ENCODE measurements at regions not wholly inside any gene's neighbourhood (a gene's known extent, or its start where the extent isn't known, plus 50 kb on each side); places are given as distances from the start of the nearest gene placed in this dataset.

GRCh38 chr14:61893371-61893940, 131.2 kb downstream of the SNAPC1 start:
- DNase-seq = no peak

GRCh38 chr14:61894452-61895077, 132.3 kb downstream of the SNAPC1 start:
- DNase-seq = peak in 5 of 14 donors; percentile 1 to 74 (median 5)

GRCh38 chr14:61897300-61897699, 135.1 kb downstream of the SNAPC1 start:
- DNase-seq = no peak

- DNase-seq = no peak
Observed at GRCh38 chr14:61898568-61898967, 136.3 kb downstream of the SNAPC1 start.

- no peak for DNase-seq
Observed at GRCh38 chr14:61899497-61899896, 137.3 kb downstream of the SNAPC1 start.

- no peak for DNase-seq
Observed at GRCh38 chr14:61904946-61905345, 142.7 kb downstream of the SNAPC1 start.

GRCh38 chr14:61911574-61911973, 149.4 kb downstream of the SNAPC1 start:
- peak in 1 of 14 donors; percentile 9 for DNase-seq

GRCh38 chr14:61918998-61919397, 156.8 kb downstream of the SNAPC1 start:
- DNase-seq = no peak

GRCh38 chr14:61923348-61923747, 161.1 kb downstream of the SNAPC1 start:
- no peak for DNase-seq

- DNase-seq = peak in 3 of 14 donors; percentile 0 to 6 (median 1)
Observed at GRCh38 chr14:61925043-61925442, 162.8 kb downstream of the SNAPC1 start.

- no peak for DNase-seq
Observed at GRCh38 chr14:61925732-61926435, 163.7 kb downstream of the SNAPC1 start.

GRCh38 chr14:61927060-61927459, 164.8 kb downstream of the SNAPC1 start:
- DNase-seq = no peak

- DNase-seq = no peak
Observed at GRCh38 chr14:61927520-61927919, 165.3 kb downstream of the SNAPC1 start.

GRCh38 chr14:61928300-61928699, 166.1 kb downstream of the SNAPC1 start:
- no peak for DNase-seq

GRCh38 chr14:61928701-61929100, 166.5 kb downstream of the SNAPC1 start:
- no peak for DNase-seq

GRCh38 chr14:61929651-61930050, 167.4 kb downstream of the SNAPC1 start:
- no peak for DNase-seq

- no peak for DNase-seq
Observed at GRCh38 chr14:61930101-61930857, 168.1 kb downstream of the SNAPC1 start.

- DNase-seq = no peak
Observed at GRCh38 chr14:61932974-61933373, 170.8 kb downstream of the SNAPC1 start.

- no peak for DNase-seq
Observed at GRCh38 chr14:61934385-61934784, 172.2 kb downstream of the SNAPC1 start.

GRCh38 chr14:61939776-61940175, 177.6 kb downstream of the SNAPC1 start:
- DNase-seq = no peak

- DNase-seq = no peak
Observed at GRCh38 chr14:61940666-61941420, 178.6 kb downstream of the SNAPC1 start.

GRCh38 chr14:61941421-61942150, 179.4 kb downstream of the SNAPC1 start:
- DNase-seq = no peak

Data from C1 segment of cervical spinal cord (tissue), 14 donors.